A549 (cell line): ENCODE measurements at regions not wholly inside any gene's neighbourhood (a gene's known extent, or its start where the extent isn't known, plus 50 kb on each side); places are given as distances from the start of the nearest gene placed in this dataset.

Experiments
- EP300 ChIP-seq, 2 experiments: fragments of >200 bp; sonication (Bioruptor Twin); formaldehyde crosslinking; IDR thresholded peaks; 2 replicates in 1 of 2; 3 replicates in 1 of 2; pipeline ENCODE4 v1.6.1; 2016 to 2017
- ESRRA ChIP-seq: fragments of 150-350 bp; IDR thresholded peaks from 2 replicates; pipeline ENCODE4 v1.6.1; 2014; ENCODE audit warnings: mild to moderate bottlenecking, low read length, borderline replicate concordance
- HDAC2 ChIP-seq: fragments of 200-600 bp; sonication (generic); IDR thresholded peaks from 2 replicates; pipeline ENCODE4 v1.6.1; 2016
- MAZ ChIP-seq: fragments of 150-350 bp; IDR thresholded peaks from 2 replicates; pipeline ENCODE4 v1.6.1; 2014; ENCODE audit warnings: antibody characterized with exemption, low read depth, low read length, borderline replicate concordance
- POLR2A ChIP-seq: IDR thresholded peaks from 2 replicates; pipeline ENCODE4 v1.6.1; 2012; ENCODE audit warnings: mild to moderate bottlenecking, low read length
- RFX5 ChIP-seq: fragments of 450-650 bp; IDR thresholded peaks from 2 replicates; pipeline ENCODE4 v1.7.1; 2014; ENCODE audit warnings: antibody characterized with exemption, mild to moderate bottlenecking, moderate library complexity
- ZNF302 ChIP-seq: fragments of 250-450 bp; sonication (Bioruptor Pico); IDR thresholded peaks from 2 replicates; pipeline ENCODE4 v1.9.0; 2021; ENCODE audit warnings: inconsistent platforms, mild to moderate bottlenecking, moderate library complexity
- TF ChIP-seq, protein P1 (sequence below): fragments of >200 bp; sonication (Bioruptor Twin); formaldehyde crosslinking; IDR thresholded peaks from 3 replicates; pipeline ENCODE4 v1.5.1; 2016

DNA sequence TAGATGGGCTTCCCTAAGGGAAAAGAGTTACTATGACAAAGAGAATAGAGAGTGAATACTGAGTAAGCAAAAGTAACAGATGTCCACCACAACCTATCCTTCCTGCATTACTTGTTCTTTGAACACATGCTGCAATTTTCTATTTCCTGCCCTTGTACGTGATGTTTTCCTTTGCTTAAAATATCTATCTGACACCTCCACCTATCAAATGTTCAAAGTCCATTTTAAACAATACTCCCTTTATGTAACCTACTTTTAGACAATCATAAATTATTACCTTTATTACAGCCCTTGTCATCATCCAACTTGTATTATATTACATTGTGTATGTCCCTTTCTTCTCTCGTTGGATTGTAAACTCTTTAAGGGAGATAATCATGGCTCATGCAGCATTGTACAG, 147.2 kb upstream of the DYRK2 start:
- TF ChIP-seq, protein P1, sequence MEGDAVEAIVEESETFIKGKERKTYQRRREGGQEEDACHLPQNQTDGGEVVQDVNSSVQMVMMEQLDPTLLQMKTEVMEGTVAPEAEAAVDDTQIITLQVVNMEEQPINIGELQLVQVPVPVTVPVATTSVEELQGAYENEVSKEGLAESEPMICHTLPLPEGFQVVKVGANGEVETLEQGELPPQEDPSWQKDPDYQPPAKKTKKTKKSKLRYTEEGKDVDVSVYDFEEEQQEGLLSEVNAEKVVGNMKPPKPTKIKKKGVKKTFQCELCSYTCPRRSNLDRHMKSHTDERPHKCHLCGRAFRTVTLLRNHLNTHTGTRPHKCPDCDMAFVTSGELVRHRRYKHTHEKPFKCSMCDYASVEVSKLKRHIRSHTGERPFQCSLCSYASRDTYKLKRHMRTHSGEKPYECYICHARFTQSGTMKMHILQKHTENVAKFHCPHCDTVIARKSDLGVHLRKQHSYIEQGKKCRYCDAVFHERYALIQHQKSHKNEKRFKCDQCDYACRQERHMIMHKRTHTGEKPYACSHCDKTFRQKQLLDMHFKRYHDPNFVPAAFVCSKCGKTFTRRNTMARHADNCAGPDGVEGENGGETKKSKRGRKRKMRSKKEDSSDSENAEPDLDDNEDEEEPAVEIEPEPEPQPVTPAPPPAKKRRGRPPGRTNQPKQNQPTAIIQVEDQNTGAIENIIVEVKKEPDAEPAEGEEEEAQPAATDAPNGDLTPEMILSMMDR = no peak
- TF ChIP-seq HDAC2 (no peak), ESRRA (no peak), POLR2A (no peak), RFX5 (no peak), EP300 (IDR thresholded peaks at IDR 0.05) (no peak), ZNF302 (CRISPR knock-in tag) (no peak), MAZ (no peak)
